ENCODE measurements at regions not wholly inside any gene's neighbourhood (a gene's known extent, or its start where the extent isn't known, plus 50 kb on each side); places are given as distances from the start of the nearest gene placed in this dataset.

- no peak for DNase-seq
- H3K27ac Mint-ChIP-seq = no peak overlapping the region
- peaks cover 7% of the 10 kb centered on the region for H3K4me1 Mint-ChIP-seq
- peaks cover 6% of the 10 kb centered on the region for H3K36me3 Mint-ChIP-seq (ENCODE audit: low read depth)
- H3K4me3 Mint-ChIP-seq = no peak overlapping the region
- H3K27me3 Mint-ChIP-seq (ENCODE audit: low read depth, poor library complexity) = peaks cover 4% of the 10 kb centered on the region
- peaks cover 28% of the 10 kb centered on the region for H3K9me3 Mint-ChIP-seq
- TF ChIP-seq, protein P1, sequence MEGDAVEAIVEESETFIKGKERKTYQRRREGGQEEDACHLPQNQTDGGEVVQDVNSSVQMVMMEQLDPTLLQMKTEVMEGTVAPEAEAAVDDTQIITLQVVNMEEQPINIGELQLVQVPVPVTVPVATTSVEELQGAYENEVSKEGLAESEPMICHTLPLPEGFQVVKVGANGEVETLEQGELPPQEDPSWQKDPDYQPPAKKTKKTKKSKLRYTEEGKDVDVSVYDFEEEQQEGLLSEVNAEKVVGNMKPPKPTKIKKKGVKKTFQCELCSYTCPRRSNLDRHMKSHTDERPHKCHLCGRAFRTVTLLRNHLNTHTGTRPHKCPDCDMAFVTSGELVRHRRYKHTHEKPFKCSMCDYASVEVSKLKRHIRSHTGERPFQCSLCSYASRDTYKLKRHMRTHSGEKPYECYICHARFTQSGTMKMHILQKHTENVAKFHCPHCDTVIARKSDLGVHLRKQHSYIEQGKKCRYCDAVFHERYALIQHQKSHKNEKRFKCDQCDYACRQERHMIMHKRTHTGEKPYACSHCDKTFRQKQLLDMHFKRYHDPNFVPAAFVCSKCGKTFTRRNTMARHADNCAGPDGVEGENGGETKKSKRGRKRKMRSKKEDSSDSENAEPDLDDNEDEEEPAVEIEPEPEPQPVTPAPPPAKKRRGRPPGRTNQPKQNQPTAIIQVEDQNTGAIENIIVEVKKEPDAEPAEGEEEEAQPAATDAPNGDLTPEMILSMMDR (IDR thresholded peaks at IDR 0.05) = no peak
These were observed 420.3 kb downstream of the CCDC91 start for GRCh38 chr12:28610401-28611114.

GRCh38 chr12:28611115-28611435 is 420.8 kb downstream of the CCDC91 start:
- TF ChIP-seq, protein P1 (IDR thresholded peaks at IDR 0.05) = no peak
- Mint-ChIP-seq H3K27ac (no peak overlapping the region), H3K4me1 (peaks cover 7% of the 10 kb centered on the region), H3K4me3 (no peak overlapping the region), H3K27me3 (ENCODE audit: low read depth, poor library complexity) (peaks cover 4% of the 10 kb centered on the region), H3K9me3 (peaks cover 26% of the 10 kb centered on the region), H3K36me3 (ENCODE audit: low read depth) (peaks cover 6% of the 10 kb centered on the region)
- DNase-seq = no peak

- H3K27ac Mint-ChIP-seq = no peak overlapping the region
- peaks cover 7% of the 10 kb centered on the region for H3K4me1 Mint-ChIP-seq
- no peak overlapping the region for H3K4me3 Mint-ChIP-seq
- no peak for DNase-seq
- TF ChIP-seq, protein P1 (IDR thresholded peaks at IDR 0.05) = no peak
- H3K27me3 Mint-ChIP-seq (ENCODE audit: low read depth, poor library complexity) = peaks cover 4% of the 10 kb centered on the region
- H3K36me3 Mint-ChIP-seq (ENCODE audit: low read depth) = peaks cover 6% of the 10 kb centered on the region
- H3K9me3 Mint-ChIP-seq = peaks cover 23% of the 10 kb centered on the region
These were observed 421.2 kb downstream of the CCDC91 start for GRCh38 chr12:28611449-28611848.

DNA sequence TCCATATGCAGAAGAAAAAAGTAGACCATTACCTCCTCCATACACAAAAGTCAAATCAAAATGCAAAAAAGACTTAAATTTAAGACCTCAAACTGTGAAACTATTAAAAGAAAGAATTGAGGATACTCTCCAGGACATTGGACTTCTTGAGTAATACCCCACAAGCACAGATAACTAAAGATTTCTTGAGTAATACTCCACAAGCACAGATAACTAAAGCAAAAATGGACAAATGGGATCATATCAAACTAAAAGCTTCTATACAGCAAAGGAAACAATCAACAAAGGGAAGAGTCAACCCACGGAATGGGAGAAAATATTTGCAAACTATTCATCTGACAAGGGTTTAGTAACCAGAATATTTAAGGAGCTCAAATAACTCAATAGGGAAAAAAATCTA is 427.9 kb downstream of the CCDC91 start:
- Mint-ChIP-seq H3K36me3 (ENCODE audit: low read depth) (no peaks in the 10 kb centered on the region), H3K4me3 (no peak overlapping the region), H3K27me3 (ENCODE audit: low read depth, poor library complexity) (peaks cover 4% of the 10 kb centered on the region), H3K4me1 (no peaks in the 10 kb centered on the region), H3K9me3 (no peaks in the 10 kb centered on the region), H3K27ac (no peak overlapping the region)
- no peak for DNase-seq
- TF ChIP-seq, protein P1 (IDR thresholded peaks at IDR 0.05) = no peak

DNA sequence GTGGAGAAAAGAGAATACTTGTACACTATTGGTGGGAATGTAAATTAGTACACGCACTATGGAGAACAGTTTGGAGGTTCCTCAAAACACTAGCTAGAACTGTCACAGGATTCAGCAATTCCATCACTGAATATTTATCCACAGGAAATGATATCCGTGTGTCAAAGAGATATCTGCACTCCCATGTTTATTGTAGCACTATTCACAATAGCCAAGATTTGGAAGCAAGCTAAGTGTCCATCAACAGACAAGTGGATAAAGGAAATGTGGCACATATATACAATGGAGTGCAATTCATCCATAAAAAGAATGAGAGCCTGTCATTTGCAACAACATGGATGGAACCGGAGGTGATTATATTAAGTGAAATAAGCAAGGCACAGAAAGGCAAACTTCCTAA is 428.5 kb downstream of the CCDC91 start:
- Mint-ChIP-seq H3K4me1 (no peaks in the 10 kb centered on the region), H3K27me3 (ENCODE audit: low read depth, poor library complexity) (peaks cover 4% of the 10 kb centered on the region), H3K27ac (no peak overlapping the region), H3K36me3 (ENCODE audit: low read depth) (no peaks in the 10 kb centered on the region), H3K9me3 (no peaks in the 10 kb centered on the region), H3K4me3 (no peak overlapping the region)
- TF ChIP-seq, protein P1 (IDR thresholded peaks at IDR 0.05) = no peak
- no peak for DNase-seq

GRCh38 chr12:28620281-28620680 is 430.0 kb downstream of the CCDC91 start:
- TF ChIP-seq, protein P1 (IDR thresholded peaks at IDR 0.05) = no peak
- peaks cover 4% of the 10 kb centered on the region for H3K27me3 Mint-ChIP-seq (ENCODE audit: low read depth, poor library complexity)
- H3K4me3 Mint-ChIP-seq = no peak overlapping the region
- H3K4me1 Mint-ChIP-seq = no peaks in the 10 kb centered on the region
- no peak for DNase-seq
- no peaks in the 10 kb centered on the region for H3K36me3 Mint-ChIP-seq (ENCODE audit: low read depth)
- H3K27ac Mint-ChIP-seq = no peak overlapping the region
- H3K9me3 Mint-ChIP-seq = no peaks in the 10 kb centered on the region

All from nephron progenitor cell (in vitro differentiated cells).